BLaER1 (cell line): ENCODE measurements at regions not wholly inside any gene's neighbourhood (a gene's known extent, or its start where the extent isn't known, plus 50 kb on each side); places are given as distances from the start of the nearest gene placed in this dataset.

ENCODE experiments used
- H3K27ac ChIP-seq: shearing (Covaris generic); formaldehyde crosslinking; 2 replicates; pipeline ENCODE4 v1.8.1; 2022
- H3K27me3 ChIP-seq: shearing (Covaris generic); formaldehyde crosslinking; 2 replicates; pipeline ENCODE4 v1.8.1; 2022
- H3K36me3 ChIP-seq: shearing (Covaris generic); formaldehyde crosslinking; 2 replicates; pipeline ENCODE4 v1.8.1; 2022
- H3K4me1 ChIP-seq: shearing (Covaris generic); formaldehyde crosslinking; 2 replicates; pipeline ENCODE4 v1.8.1; 2022
- H3K4me2 ChIP-seq: shearing (Covaris generic); formaldehyde crosslinking; 2 replicates; pipeline ENCODE4 v1.8.1; 2022
- H3K4me3 ChIP-seq: shearing (Covaris generic); formaldehyde crosslinking; 2 replicates; pipeline ENCODE4 v1.8.1; 2022
- H3K9ac ChIP-seq: shearing (Covaris generic); formaldehyde crosslinking; 2 replicates; pipeline ENCODE4 v1.8.1; 2022
- H3K9me3 ChIP-seq: shearing (Covaris generic); formaldehyde crosslinking; 2 replicates; pipeline ENCODE4 v1.8.1; 2022
- H4K20me1 ChIP-seq: shearing (Covaris generic); formaldehyde crosslinking; 2 replicates; pipeline ENCODE4 v1.8.1; 2022
- Cebpa-rat ChIP-seq: shearing (Covaris generic); IDR thresholded peaks from 2 replicates; pipeline ENCODE4 v1.8.1; 2022

GRCh38 chr10:131694781-131695495 is 205.9 kb upstream of the PPP2R2D start:
- no peak for TF ChIP-seq Cebpa-rat
- Histone ChIP-seq H3K4me1 (0 out of 2 replicates have a peak, but pooled peaks cover 6% of the 10 kb centered on the region), H4K20me1 (no peaks in the 10 kb centered on the region)

GRCh38 chr10:131695496-131696165 is 205.2 kb upstream of the PPP2R2D start:
- H3K27ac ChIP-seq, result no peak overlapping the region
- no peaks in the 10 kb centered on the region for H3K27me3 ChIP-seq
- no peaks in the 10 kb centered on the region for H4K20me1 ChIP-seq
- H3K4me3 ChIP-seq, result no peak overlapping the region
- no peak overlapping the region for H3K4me2 ChIP-seq
- H3K4me1 ChIP-seq, result 0 out of 2 replicates have a peak, but pooled peaks cover 6% of the 10 kb centered on the region
- TF ChIP-seq Cebpa-rat, result no peak
- no peaks in the 10 kb centered on the region for H3K36me3 ChIP-seq
- no peak overlapping the region for H3K9ac ChIP-seq
- no peaks in the 10 kb centered on the region for H3K9me3 ChIP-seq

More at GRCh38 chr10:131694781-131695495, 205.9 kb upstream of the PPP2R2D start:
- Histone ChIP-seq H3K9ac (no peak overlapping the region), H3K36me3 (no peaks in the 10 kb centered on the region), H3K4me3 (no peak overlapping the region), H3K4me2 (no peak overlapping the region), H3K27ac (no peak overlapping the region), H3K9me3 (no peaks in the 10 kb centered on the region), H3K27me3 (no peaks in the 10 kb centered on the region)

- H3K4me1 ChIP-seq, result peaks cover 18% of the 10 kb centered on the region
- H3K4me3 ChIP-seq, result no peak overlapping the region
- H3K9ac ChIP-seq, result no peak overlapping the region
- no peaks in the 10 kb centered on the region for H3K27me3 ChIP-seq
- no peaks in the 10 kb centered on the region for H4K20me1 ChIP-seq
- H3K9me3 ChIP-seq, result no peaks in the 10 kb centered on the region
- H3K4me2 ChIP-seq, result no peak overlapping the region
- no peaks in the 10 kb centered on the region for H3K36me3 ChIP-seq
- no peak for TF ChIP-seq Cebpa-rat
- no peak overlapping the region for H3K27ac ChIP-seq
Measured at GRCh38 chr10:131697476-131698128, 203.2 kb upstream of the PPP2R2D start.

- no peak overlapping the region for H3K27ac ChIP-seq
- H3K4me3 ChIP-seq, result no peak overlapping the region
- H3K9me3 ChIP-seq, result no peaks in the 10 kb centered on the region
- H3K4me2 ChIP-seq, result no peak overlapping the region
- H4K20me1 ChIP-seq, result no peaks in the 10 kb centered on the region
- no peaks in the 10 kb centered on the region for H3K27me3 ChIP-seq
- H3K4me1 ChIP-seq, result peaks cover 24% of the 10 kb centered on the region
- H3K9ac ChIP-seq, result no peak overlapping the region
- TF ChIP-seq Cebpa-rat, result no peak
- no peaks in the 10 kb centered on the region for H3K36me3 ChIP-seq
Measured at GRCh38 chr10:131698232-131698631, 202.6 kb upstream of the PPP2R2D start.

- no peak overlapping the region for H3K4me2 ChIP-seq
- no peak overlapping the region for H3K9ac ChIP-seq
- no peak overlapping the region for H3K4me3 ChIP-seq
- H3K27ac ChIP-seq, result no peak overlapping the region
- H3K36me3 ChIP-seq, result no peaks in the 10 kb centered on the region
- H3K4me1 ChIP-seq, result peaks cover 30% of the 10 kb centered on the region
- no peaks in the 10 kb centered on the region for H3K27me3 ChIP-seq
- no peak for TF ChIP-seq Cebpa-rat
- H3K9me3 ChIP-seq, result no peaks in the 10 kb centered on the region
- no peaks in the 10 kb centered on the region for H4K20me1 ChIP-seq
Measured at GRCh38 chr10:131698986-131699385, 201.8 kb upstream of the PPP2R2D start.

- Histone ChIP-seq H3K4me2 (no peak overlapping the region), H4K20me1 (no peaks in the 10 kb centered on the region), H3K4me1 (peaks cover 30% of the 10 kb centered on the region), H3K9me3 (no peaks in the 10 kb centered on the region), H3K27ac (no peak overlapping the region), H3K36me3 (no peaks in the 10 kb centered on the region), H3K9ac (no peak overlapping the region), H3K4me3 (no peak overlapping the region), H3K27me3 (no peaks in the 10 kb centered on the region)
- TF ChIP-seq Cebpa-rat, result no peak
Measured at GRCh38 chr10:131700032-131700431, 200.8 kb upstream of the PPP2R2D start.

GRCh38 chr10:131700506-131700905 is 200.3 kb upstream of the PPP2R2D start:
- no peak overlapping the region for H3K9ac ChIP-seq
- no peak overlapping the region for H3K4me3 ChIP-seq
- H3K27me3 ChIP-seq, result no peaks in the 10 kb centered on the region
- no peak for TF ChIP-seq Cebpa-rat
- H4K20me1 ChIP-seq, result no peaks in the 10 kb centered on the region
- H3K4me1 ChIP-seq, result peaks cover 30% of the 10 kb centered on the region
- H3K9me3 ChIP-seq, result no peaks in the 10 kb centered on the region
- H3K36me3 ChIP-seq, result no peaks in the 10 kb centered on the region
- no peak overlapping the region for H3K27ac ChIP-seq
- no peak overlapping the region for H3K4me2 ChIP-seq

GRCh38 chr10:131701131-131701947 is 199.5 kb upstream of the PPP2R2D start:
- peaks cover 3% of the 10 kb centered on the region for H3K9me3 ChIP-seq
- H3K27ac ChIP-seq, result no peak overlapping the region
- no peak overlapping the region for H3K4me3 ChIP-seq
- H3K9ac ChIP-seq, result no peak overlapping the region
- H3K4me2 ChIP-seq, result peak overlapping the region; percentile 76
- H4K20me1 ChIP-seq, result no peaks in the 10 kb centered on the region
- no peaks in the 10 kb centered on the region for H3K36me3 ChIP-seq
- H3K27me3 ChIP-seq, result no peaks in the 10 kb centered on the region
- TF ChIP-seq Cebpa-rat, result no peak
- peaks cover 27% of the 10 kb centered on the region for H3K4me1 ChIP-seq

- H3K27me3 ChIP-seq, result no peaks in the 10 kb centered on the region
- H3K9ac ChIP-seq, result no peak overlapping the region
- H3K9me3 ChIP-seq, result peaks cover 17% of the 10 kb centered on the region
- peaks cover 32% of the 10 kb centered on the region for H3K4me1 ChIP-seq
- H3K27ac ChIP-seq, result no peak overlapping the region
- TF ChIP-seq Cebpa-rat, result no peak
- no peaks in the 10 kb centered on the region for H3K36me3 ChIP-seq
- peak overlapping the region; percentile 76 for H3K4me2 ChIP-seq
- H4K20me1 ChIP-seq, result no peaks in the 10 kb centered on the region
- no peak overlapping the region for H3K4me3 ChIP-seq
Measured at GRCh38 chr10:131702531-131703356, 198.1 kb upstream of the PPP2R2D start.
